Activated naive CD4-positive, alpha-beta T cell treated with anti-CD3 and anti-CD28 coated beads, Interleukin-2, amount 10 ng/mL, durations not matched to agents 7 days and 5 days (primary cell): ENCODE measurements at regions not wholly inside any gene's neighbourhood (a gene's known extent, or its start where the extent isn't known, plus 50 kb on each side); places are given as distances from the start of the nearest gene placed in this dataset.
A peak's percentile ranks its signal among the peaks of the same experiment; 100 is the strongest.
"Not testable (repeated sequence)": the region's sequence is repeated elsewhere in the genome, so short reads cannot be mapped to it uniquely, and the experiment has no call there.

Source experiments
- CTCF ChIA-PET: fragments of 350-600 bp; sonication (Branson Sonifier 250); formaldehyde crosslinking; loops from one replicate; lab custom pipeline; 2021; ENCODE audit warnings: antibody characterized with exemption; lab: Charles Lee
- DNase-seq: peaks from one replicate; pipeline ENCODE4 v3.0.0-alpha.2; 2020
- H3K27ac Mint-ChIP-seq: one replicate; pipeline ENCODE4 v1.8.0; 2021; ENCODE audit warnings: mild to moderate bottlenecking, moderate library complexity, mixed read lengths
- H3K27me3 Mint-ChIP-seq: one replicate; pipeline ENCODE4 v1.8.0; 2021; ENCODE audit warnings: mild to moderate bottlenecking, mixed read lengths
- H3K36me3 Mint-ChIP-seq: one replicate; pipeline ENCODE4 v1.8.0; 2021; ENCODE audit warnings: mixed read lengths
- H3K4me1 Mint-ChIP-seq: one replicate; pipeline ENCODE4 v1.8.0; 2021; ENCODE audit warnings: mixed read lengths
- H3K4me3 Mint-ChIP-seq: one replicate; pipeline ENCODE4 v1.8.0; 2021; ENCODE audit warnings: mild to moderate bottlenecking, moderate library complexity, mixed read lengths
- H3K9me3 Mint-ChIP-seq: one replicate; pipeline ENCODE4 v1.8.0; 2021; ENCODE audit warnings: mixed read lengths

DNA sequence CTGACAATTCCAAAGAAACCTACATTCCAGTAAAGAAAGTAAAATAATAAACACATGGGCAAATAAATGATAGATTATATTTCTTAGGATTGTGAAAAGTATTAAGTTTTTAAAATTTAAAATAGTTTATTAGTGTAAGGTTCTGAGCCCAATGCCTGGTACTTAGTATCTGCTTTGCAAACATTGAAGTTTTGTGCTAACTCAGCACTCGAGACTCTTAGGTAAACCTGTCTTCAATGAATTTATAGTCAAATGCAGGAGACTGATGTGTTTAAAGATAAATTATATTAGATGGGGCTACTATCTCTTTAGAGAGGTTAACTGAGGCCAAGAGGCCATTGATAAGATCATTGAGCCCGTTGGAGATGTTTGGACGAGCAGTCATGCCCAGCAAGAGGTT lies 138.3 kb upstream of the SALL1 start:
- Mint-ChIP-seq H3K4me3 (no peak overlapping the region), H3K4me1 (no peaks in the 10 kb centered on the region), H3K27me3 (no peaks in the 10 kb centered on the region), H3K9me3 (no peaks in the 10 kb centered on the region), H3K36me3 (no peaks in the 10 kb centered on the region), H3K27ac (no peak overlapping the region)
- CTCF ChIA-PET, result no interaction called here
- DNase-seq, result no peak

DNA sequence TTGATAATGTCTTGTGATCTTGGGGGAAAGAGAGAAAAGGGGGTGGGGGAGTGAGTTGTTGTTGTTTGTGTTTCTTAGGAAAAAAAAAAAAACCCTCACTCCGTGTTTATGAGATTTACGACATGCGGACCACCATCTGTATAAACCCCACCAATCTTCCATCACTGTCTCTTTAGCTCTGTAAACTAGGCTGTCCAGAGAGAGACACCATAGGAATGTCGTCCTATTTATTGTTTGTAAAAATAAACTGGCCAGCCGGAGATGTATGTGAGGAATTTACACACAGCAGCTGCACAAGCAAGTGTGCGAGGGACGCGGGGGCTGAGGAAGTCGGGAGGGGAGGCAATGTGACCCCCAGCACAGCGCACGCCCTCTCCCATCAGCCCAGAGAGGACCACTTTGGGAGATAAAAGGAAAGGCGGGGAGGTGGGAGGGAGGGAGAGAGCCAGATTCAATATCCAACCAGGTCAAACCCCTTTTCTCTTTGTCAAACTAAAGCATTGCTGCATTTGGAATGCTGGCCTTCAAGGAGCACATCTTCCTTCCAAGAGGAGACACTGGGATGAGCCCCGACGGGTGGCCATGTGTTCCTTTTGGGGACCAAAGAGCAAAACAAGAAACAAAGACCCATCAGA lies 136.2 kb upstream of the SALL1 start:
- Mint-ChIP-seq H3K9me3 (peaks cover 3% of the 10 kb centered on the region), H3K27ac (no peak overlapping the region), H3K36me3 (no peaks in the 10 kb centered on the region), H3K4me1 (no peaks in the 10 kb centered on the region), H3K27me3 (no peaks in the 10 kb centered on the region), H3K4me3 (no peak overlapping the region)
- no peak for DNase-seq
- CTCF ChIA-PET, result no interaction called here

DNA sequence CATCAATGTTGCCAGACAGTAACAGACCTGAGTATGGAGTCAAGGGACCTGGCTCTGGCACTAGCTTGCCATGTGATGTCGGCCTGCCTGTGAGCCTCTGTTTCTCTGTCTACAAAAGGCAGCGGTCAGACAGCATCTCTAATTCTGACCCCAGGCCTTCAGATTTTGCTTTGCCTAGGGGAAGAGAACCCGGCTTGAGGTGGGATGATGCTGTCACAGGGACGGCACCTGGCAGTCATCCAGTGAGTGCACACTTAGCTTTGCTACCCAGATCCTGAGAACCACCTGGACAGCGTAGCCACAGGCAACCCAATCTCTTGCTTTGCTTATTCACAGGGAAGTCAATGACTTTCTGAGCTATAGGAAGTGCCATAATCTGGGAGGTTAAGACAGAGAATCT lies 135.2 kb upstream of the SALL1 start:
- DNase-seq, result no peak
- CTCF ChIA-PET, result no interaction called here
- peaks cover 3% of the 10 kb centered on the region for H3K9me3 Mint-ChIP-seq
- H3K4me3 Mint-ChIP-seq, result no peak overlapping the region
- no peaks in the 10 kb centered on the region for H3K36me3 Mint-ChIP-seq
- H3K4me1 Mint-ChIP-seq, result no peaks in the 10 kb centered on the region
- H3K27ac Mint-ChIP-seq, result no peak overlapping the region
- H3K27me3 Mint-ChIP-seq, result no peaks in the 10 kb centered on the region

DNA sequence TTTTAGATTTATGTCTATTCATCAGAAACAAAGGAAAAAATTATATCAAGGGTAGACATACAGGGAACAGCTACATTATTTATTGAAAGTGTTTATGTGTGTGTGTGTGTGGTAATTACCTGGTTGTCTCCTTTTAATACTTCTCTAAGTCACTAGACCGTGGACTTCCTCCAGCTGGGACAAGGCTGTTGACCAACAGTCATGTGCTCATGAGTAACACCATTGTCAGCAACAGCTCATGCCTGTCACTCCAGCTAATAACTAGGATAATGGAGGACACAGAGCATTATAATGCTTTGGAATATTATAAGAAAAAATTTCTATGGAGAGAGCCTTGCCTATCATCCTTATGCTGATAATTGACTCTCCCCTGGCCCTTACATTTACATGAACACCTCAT lies 125.3 kb upstream of the SALL1 start:
- no peaks in the 10 kb centered on the region for H3K36me3 Mint-ChIP-seq
- H3K27ac Mint-ChIP-seq, result no peak overlapping the region
- no peaks in the 10 kb centered on the region for H3K27me3 Mint-ChIP-seq
- H3K4me3 Mint-ChIP-seq, result no peak overlapping the region
- H3K9me3 Mint-ChIP-seq, result peaks cover 4% of the 10 kb centered on the region
- DNase-seq, result no peak
- H3K4me1 Mint-ChIP-seq, result no peaks in the 10 kb centered on the region
- CTCF ChIA-PET, result no interaction called here

DNA sequence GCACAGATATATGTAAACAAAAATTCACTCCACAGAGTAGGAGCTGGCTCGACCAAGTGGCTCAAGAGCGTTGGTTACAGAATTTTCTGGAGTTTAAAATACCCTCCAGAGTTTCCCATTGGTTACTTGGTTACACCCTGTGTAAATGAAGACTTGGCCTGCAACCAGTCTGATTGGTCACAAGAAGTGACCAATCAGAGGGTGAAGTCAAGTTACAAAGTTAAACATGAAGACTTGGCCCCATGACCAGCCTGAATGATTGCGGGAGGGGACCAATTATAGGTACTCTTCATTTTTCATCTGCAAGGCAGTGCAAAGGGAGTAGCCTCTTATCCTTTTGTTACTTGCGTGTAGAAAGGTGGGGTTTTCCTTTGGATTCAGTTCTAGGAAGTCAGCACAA lies 121.3 kb upstream of the SALL1 start:
- no peak for DNase-seq
- H3K4me3 Mint-ChIP-seq, result no peak overlapping the region

DNA sequence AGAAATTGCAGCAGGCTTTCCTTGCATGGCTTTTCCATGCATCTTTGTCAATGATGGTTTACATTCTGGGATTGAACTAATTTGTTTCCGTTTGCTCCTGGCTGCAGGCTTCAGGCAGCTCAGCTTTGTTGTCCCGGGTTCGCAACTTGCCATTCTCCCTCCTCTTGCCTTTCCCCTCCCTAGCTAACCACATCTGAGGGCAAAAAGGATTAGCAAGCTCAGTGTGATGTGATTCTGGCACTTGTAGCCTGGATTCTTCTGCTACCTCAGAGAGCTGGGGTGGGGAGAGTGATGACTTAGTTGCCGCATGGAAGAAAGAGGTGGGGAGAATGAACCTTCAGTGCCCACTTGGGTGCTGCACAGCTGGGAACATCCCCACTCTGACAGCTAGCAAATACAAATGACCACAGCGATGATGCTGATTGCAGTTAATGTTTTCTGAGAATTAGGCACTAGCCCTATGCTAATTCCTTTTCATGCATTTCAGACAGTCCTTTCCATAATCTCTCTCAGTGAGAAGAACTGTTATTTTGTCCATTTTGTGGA lies 120.2 kb upstream of the SALL1 start:
- Mint-ChIP-seq H3K4me1 (no peaks in the 10 kb centered on the region), H3K27me3 (no peaks in the 10 kb centered on the region), H3K27ac (no peak overlapping the region), H3K9me3 (peaks cover 4% of the 10 kb centered on the region), H3K4me3 (no peak overlapping the region), H3K36me3 (no peaks in the 10 kb centered on the region)
- CTCF ChIA-PET, result no interaction called here
- DNase-seq, result no peak

More for the DNA sequence above, 121.3 kb upstream of the SALL1 start:
- Mint-ChIP-seq H3K36me3 (no peaks in the 10 kb centered on the region), H3K27me3 (no peaks in the 10 kb centered on the region), H3K9me3 (peaks cover 4% of the 10 kb centered on the region), H3K4me1 (no peaks in the 10 kb centered on the region), H3K27ac (no peak overlapping the region)
- CTCF ChIA-PET, result no interaction called here

DNA sequence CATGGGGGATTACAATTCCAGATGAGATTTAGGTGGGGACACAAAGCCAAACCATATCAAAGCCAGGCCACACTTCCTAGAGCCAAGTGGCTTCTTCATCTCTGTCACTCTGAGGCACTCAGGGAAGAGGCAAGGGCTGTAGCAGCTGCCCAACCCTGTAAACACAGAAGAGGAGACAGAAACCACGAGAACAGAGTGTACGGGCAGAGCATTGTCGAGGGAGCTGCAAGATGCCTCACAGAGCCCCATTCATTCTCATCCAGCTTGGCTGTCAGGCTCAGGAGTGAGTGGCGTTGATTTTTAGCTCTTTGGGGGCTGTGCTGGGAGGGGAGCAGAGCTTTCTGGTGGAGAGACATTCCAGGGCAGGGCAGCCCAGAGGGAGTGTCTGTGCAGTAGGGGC lies 117.2 kb upstream of the SALL1 start:
- Mint-ChIP-seq H3K4me1 (no peaks in the 10 kb centered on the region), H3K4me3 (no peak overlapping the region), H3K27ac (no peak overlapping the region), H3K9me3 (peaks cover 9% of the 10 kb centered on the region), H3K36me3 (no peaks in the 10 kb centered on the region), H3K27me3 (no peaks in the 10 kb centered on the region)
- DNase-seq, result no peak
- CTCF ChIA-PET, result no interaction called here

DNA sequence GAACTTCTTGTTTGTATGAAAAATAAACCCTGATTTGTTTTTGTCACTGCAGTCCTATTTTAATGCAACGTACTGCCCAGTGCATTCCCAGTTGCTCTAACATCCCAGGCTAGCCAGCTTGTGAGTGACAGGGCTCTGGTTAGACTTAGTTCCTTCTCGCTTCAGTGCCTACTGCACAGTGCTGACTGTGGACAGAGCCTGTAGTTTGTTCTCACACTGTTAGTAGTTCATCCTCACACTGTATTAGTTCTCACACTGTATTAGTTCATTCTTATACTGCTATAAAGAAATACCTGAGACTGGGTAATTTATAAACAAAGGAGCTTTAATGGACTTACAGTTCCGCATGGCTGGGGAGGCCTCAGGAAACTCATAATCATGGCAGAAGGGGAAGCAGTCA lies 116.6 kb upstream of the SALL1 start:
- no peaks in the 10 kb centered on the region for H3K36me3 Mint-ChIP-seq
- H3K27me3 Mint-ChIP-seq, result no peaks in the 10 kb centered on the region
- H3K27ac Mint-ChIP-seq, result no peak overlapping the region
- no peak for DNase-seq
- H3K4me1 Mint-ChIP-seq, result no peaks in the 10 kb centered on the region
- CTCF ChIA-PET, result no interaction called here
- H3K9me3 Mint-ChIP-seq, result peaks cover 9% of the 10 kb centered on the region
- H3K4me3 Mint-ChIP-seq, result no peak overlapping the region

DNA sequence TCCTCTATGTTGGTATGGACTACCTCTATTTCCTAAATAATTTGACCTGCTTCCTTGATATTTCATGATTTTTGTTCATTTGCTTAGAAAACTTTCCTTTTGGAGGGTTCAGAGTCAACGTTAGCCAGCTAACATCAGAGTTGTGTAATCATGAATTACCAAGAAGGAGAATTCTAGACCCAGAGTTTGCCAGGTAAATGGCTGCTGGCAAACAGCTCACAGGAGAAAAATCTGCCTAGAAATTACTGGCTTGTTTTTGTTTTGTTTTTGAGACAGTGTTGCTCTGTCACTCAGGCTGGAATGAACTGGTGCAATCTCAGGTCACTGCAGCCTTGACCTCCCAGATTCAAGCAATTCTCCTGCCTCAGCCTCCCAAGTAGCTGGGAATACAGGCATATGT lies 111.4 kb upstream of the SALL1 start:
- no peaks in the 10 kb centered on the region for H3K4me1 Mint-ChIP-seq
- CTCF ChIA-PET, result no interaction called here
- DNase-seq, result no peak
- H3K27ac Mint-ChIP-seq, result no peak overlapping the region
- H3K27me3 Mint-ChIP-seq, result no peaks in the 10 kb centered on the region
- no peaks in the 10 kb centered on the region for H3K36me3 Mint-ChIP-seq
- H3K4me3 Mint-ChIP-seq, result no peak overlapping the region
- peaks cover 12% of the 10 kb centered on the region for H3K9me3 Mint-ChIP-seq

DNA sequence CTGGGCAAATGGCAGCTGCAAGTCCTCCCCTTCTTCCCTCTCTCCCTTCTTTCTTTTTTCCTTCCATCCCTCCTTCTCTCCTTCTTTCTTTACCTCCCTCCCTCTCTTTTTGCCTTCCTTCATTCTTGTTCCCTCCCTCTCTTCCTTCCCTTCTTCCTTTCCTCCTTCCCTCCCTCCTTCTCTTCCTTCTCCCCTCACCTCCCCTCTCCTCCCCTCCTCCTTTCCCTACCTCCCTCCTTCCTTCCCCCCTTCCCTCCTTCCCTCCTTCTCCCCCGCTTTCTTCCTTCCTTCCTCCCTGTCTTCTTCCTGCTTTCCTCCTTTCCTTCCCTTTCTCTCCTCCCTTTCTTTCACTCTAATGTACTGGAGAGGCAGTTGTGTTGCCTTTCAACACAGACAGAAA lies 110.8 kb upstream of the SALL1 start:
- CTCF ChIA-PET, result no interaction called here

DNA sequence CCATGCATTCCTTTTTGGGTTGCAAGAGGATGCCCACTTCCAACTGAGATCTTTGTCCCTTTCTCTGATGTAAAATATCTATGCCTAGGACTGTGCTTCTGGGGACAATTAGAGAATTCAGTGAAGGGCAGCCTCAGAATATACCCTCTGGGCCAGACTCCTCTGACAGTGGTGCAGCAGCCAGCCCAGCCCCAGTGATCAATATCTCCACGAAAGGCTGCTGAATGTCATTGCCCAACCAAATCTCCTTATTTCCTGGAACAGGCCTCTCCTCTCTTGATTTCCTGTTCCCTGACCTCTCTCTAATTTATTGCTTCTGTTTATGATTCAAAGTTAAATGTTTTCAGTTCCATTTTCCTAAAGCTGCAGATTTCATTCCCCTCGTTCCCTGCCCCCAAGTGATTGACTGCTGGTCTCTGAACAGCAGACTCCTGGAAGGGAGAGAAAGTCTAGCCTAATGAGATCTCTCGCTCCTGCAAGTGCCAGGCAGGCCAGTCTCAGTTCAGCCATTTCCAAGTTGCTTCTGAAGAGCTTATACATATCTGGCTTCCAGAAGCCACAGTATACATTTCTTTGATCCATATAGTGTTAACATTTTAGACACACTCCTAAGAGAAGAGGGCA lies 104.4 kb upstream of the SALL1 start:
- H3K9me3 Mint-ChIP-seq, result peaks cover 19% of the 10 kb centered on the region
- DNase-seq, result no peak
- H3K27me3 Mint-ChIP-seq, result no peaks in the 10 kb centered on the region
- no peak overlapping the region for H3K4me3 Mint-ChIP-seq
- H3K27ac Mint-ChIP-seq, result no peak overlapping the region
- no peaks in the 10 kb centered on the region for H3K36me3 Mint-ChIP-seq
- CTCF ChIA-PET, result no interaction called here
- no peaks in the 10 kb centered on the region for H3K4me1 Mint-ChIP-seq

More for the DNA sequence above, 110.8 kb upstream of the SALL1 start:
- Mint-ChIP-seq H3K36me3 (no peaks in the 10 kb centered on the region), H3K9me3 (peaks cover 13% of the 10 kb centered on the region), H3K27ac (no peak overlapping the region), H3K4me1 (no peaks in the 10 kb centered on the region), H3K27me3 (no peaks in the 10 kb centered on the region), H3K4me3 (no peak overlapping the region)
- DNase-seq, result no peak

DNA sequence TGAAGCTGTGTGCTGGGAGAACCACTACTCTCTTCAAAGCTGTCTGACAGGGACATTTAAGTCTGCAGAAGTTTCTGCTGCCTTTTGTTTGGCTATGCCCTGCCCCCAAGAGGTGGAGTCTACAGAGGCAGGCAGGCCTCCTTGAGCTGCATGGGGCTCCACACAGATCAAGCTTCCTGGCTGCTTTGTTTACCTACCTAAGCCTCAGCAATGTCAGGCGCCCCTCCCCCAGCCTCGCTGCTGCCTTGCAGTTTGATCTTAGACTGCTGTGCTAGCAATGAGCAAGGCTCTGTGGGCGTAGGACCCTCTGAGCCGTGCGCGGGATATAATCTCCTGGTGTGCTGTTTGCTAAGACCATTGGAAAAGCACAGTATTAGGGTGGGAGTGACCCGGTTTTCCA lies 103.3 kb upstream of the SALL1 start:
- H3K4me3 Mint-ChIP-seq, CTCF ChIA-PET, H3K27me3 Mint-ChIP-seq, H3K27ac Mint-ChIP-seq, H3K36me3 Mint-ChIP-seq, H3K4me1 Mint-ChIP-seq, DNase-seq: not testable (repeated sequence)
- peaks cover 19% of the 10 kb centered on the region for H3K9me3 Mint-ChIP-seq

DNA sequence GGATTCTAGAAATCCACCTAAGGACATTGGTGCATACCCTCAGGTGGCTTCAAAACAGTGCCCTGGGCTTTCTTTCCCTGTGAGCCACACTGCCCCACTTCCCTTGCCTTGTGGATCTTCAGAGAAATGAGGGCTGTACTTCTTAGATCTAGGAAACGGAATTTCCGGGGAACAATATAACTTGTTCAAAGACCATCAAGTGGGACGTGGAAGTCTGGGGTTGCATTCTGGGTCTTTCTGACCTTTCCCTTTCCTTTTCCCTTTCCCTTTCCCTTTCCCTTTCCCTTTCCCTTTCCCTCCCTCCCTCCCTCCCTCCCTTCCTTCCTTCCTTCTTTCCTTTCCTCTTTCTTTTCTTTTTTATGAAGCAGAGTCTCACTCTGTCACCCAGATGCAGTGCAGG lies 97.1 kb upstream of the SALL1 start:
- CTCF ChIA-PET, result no interaction called here
- Mint-ChIP-seq H3K4me3 (no peak overlapping the region), H3K4me1 (no peaks in the 10 kb centered on the region), H3K27me3 (no peaks in the 10 kb centered on the region), H3K27ac (no peak overlapping the region), H3K9me3 (peaks cover 2% of the 10 kb centered on the region), H3K36me3 (no peaks in the 10 kb centered on the region)
- DNase-seq, result no peak

DNA sequence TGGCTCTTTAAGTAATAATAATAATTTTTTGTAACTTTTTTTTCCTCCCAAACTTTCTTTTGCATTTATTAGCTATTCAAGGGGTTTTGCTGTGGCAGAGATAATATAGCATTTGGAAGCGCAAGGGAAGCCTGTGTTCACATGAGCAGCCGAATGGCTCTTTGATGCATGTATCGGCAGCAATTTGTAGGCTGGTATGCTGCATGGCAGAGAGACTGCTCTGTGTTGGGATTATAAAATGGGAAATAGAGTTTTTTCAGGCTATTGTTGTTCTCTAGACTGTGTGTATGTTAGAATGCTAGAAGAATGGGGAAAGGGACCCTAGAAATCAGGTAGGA lies 94.6 kb upstream of the SALL1 start:
- no peaks in the 10 kb centered on the region for H3K9me3 Mint-ChIP-seq
- peak overlapping the region; percentile 24 for H3K27ac Mint-ChIP-seq
- no peaks in the 10 kb centered on the region for H3K36me3 Mint-ChIP-seq
- no peak overlapping the region for H3K4me3 Mint-ChIP-seq
- no peaks in the 10 kb centered on the region for H3K27me3 Mint-ChIP-seq
- CTCF ChIA-PET, result no interaction called here
- H3K4me1 Mint-ChIP-seq, result no peaks in the 10 kb centered on the region
- DNase-seq, result no peak

DNA sequence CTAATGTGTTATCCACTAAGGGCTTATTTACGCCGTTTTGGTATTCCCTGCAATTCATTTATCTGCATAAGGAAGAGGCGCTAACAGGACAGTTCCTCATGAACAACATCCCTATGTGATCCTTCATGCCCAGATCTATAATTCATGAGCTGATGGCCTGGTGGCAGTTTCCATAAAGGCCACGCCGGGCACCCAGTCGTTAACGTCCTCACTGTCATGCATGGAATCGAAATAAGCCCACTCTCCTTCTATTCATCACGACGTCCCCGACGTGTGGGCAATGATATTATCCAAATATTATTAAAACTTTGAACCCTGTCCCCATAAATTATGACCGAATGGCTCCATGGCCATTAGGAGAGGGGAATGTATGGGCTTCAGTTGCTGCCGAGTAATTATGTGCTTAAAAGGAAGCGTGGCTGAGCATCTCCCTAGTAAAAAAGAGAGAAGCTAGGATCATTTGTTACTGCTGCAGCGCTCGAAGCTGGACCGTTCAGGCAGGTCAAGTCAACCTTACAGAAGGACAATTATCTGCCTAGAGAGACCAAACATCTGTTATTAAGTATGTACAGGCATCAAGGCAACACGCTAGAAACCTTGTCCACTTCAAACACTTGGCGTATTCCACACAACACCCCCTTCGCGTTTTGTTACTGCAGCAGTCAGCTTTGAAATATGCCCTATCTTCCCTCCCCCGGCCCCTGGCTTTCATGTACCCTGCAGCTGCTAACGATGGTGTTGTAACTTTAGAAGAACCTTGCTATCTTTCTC lies 94.0 kb upstream of the SALL1 start:
- DNase-seq, result no peak
- H3K27ac Mint-ChIP-seq, result no peak overlapping the region
- no peaks in the 10 kb centered on the region for H3K4me1 Mint-ChIP-seq
- CTCF ChIA-PET, result no interaction called here
- no peaks in the 10 kb centered on the region for H3K9me3 Mint-ChIP-seq
- H3K27me3 Mint-ChIP-seq, result no peaks in the 10 kb centered on the region
- no peaks in the 10 kb centered on the region for H3K36me3 Mint-ChIP-seq
- no peak overlapping the region for H3K4me3 Mint-ChIP-seq
